IPS DF 6.9 (cell line): ENCODE measurements at regions not wholly inside any gene's neighbourhood (a gene's known extent, or its start where the extent isn't known, plus 50 kb on each side); places are given as distances from the start of the nearest gene placed in this dataset.

ENCODE experiments used
- DNase-seq: peaks from one replicate; pipeline ENCODE4 v3.0.0-alpha.2; 2013; ENCODE audit warnings: low read depth, low spot score
- H3K27ac ChIP-seq: one replicate; pipeline ENCODE4 v1.5.1; 2013; ENCODE audit warnings: low read length, control low read depth
- H3K27me3 ChIP-seq: 2 replicates; pipeline ENCODE4 v1.6.1; 2013; ENCODE audit warnings: mild to moderate bottlenecking, low read length; ENCODE audit not compliant: control insufficient read depth, insufficient read depth
- H3K36me3 ChIP-seq: 2 replicates; pipeline ENCODE4 v1.6.1; 2013; ENCODE audit warnings: low read length; ENCODE audit not compliant: control insufficient read depth, insufficient read depth
- H3K4me1 ChIP-seq: 2 replicates; pipeline ENCODE4 v1.6.1; 2013; ENCODE audit warnings: low read length; ENCODE audit not compliant: control insufficient read depth, insufficient read depth
- H3K4me3 ChIP-seq: 2 replicates; pipeline ENCODE4 v1.5.1; 2013; ENCODE audit warnings: mild to moderate bottlenecking, low read length
- H3K9me3 ChIP-seq: 2 replicates; pipeline ENCODE4 v1.6.1; 2013; ENCODE audit warnings: low read length, inconsistent platforms; ENCODE audit not compliant: control insufficient read depth, insufficient read depth
- WGBS: extraction: QIAGEN DNeasy Blood & Tissue Kit; methylation state at CpG from one replicate; pipeline ENCODE4 v1.1.7; 2013; ENCODE audit warnings: mixed read lengths, missing lambda C conversion rate; ENCODE audit not compliant: insufficient read length, insufficient coverage; 5-methylcytosine and 5-hydroxymethylcytosine counted together

- H3K9me3 ChIP-seq, result no peaks in the 10 kb centered on the region
- no peaks in the 10 kb centered on the region for H3K36me3 ChIP-seq
- no peaks in the 10 kb centered on the region for H3K27me3 ChIP-seq
- H3K4me3 ChIP-seq, result no peak overlapping the region
- WGBS, result no CpG with 5 or more reads among the region's 8 CpGs
- peak; percentile 35 for DNase-seq
- peaks cover 8% of the 10 kb centered on the region for H3K4me1 ChIP-seq
- H3K27ac ChIP-seq, result no peak overlapping the region
These were observed 108.6 kb upstream of the PRR20G start for GRCh38 chr3:127396473-127396872.

GRCh38 chr3:127395663-127396355 lies 108.0 kb upstream of the PRR20G start:
- H3K4me1 ChIP-seq, result peaks cover 8% of the 10 kb centered on the region
- H3K36me3 ChIP-seq, result no peaks in the 10 kb centered on the region
- DNase-seq, result no peak
- H3K27ac ChIP-seq, result no peak overlapping the region
- H3K4me3 ChIP-seq, result no peak overlapping the region
- H3K9me3 ChIP-seq, result no peaks in the 10 kb centered on the region
- WGBS, result no CpG with 5 or more reads among the region's 9 CpGs
- no peaks in the 10 kb centered on the region for H3K27me3 ChIP-seq

- no peaks in the 10 kb centered on the region for H3K9me3 ChIP-seq
- H3K27ac ChIP-seq, result no peak overlapping the region
- no peaks in the 10 kb centered on the region for H3K36me3 ChIP-seq
- H3K4me1 ChIP-seq, result peaks cover 8% of the 10 kb centered on the region
- no peaks in the 10 kb centered on the region for H3K27me3 ChIP-seq
- no CpG with 5 or more reads among the region's 15 CpGs for WGBS
- H3K4me3 ChIP-seq, result no peak overlapping the region
- DNase-seq, result no peak
These were observed 107.3 kb upstream of the PRR20G start for GRCh38 chr3:127394984-127395662.

GRCh38 chr3:127394031-127394430 lies 106.2 kb upstream of the PRR20G start:
- peaks cover 8% of the 10 kb centered on the region for H3K4me1 ChIP-seq
- no peaks in the 10 kb centered on the region for H3K36me3 ChIP-seq
- no peak overlapping the region for H3K4me3 ChIP-seq
- no peaks in the 10 kb centered on the region for H3K27me3 ChIP-seq
- no CpG with 5 or more reads among the region's 4 CpGs for whole genome bisulfite sequencing
- H3K27ac ChIP-seq, result no peak overlapping the region
- H3K9me3 ChIP-seq, result no peaks in the 10 kb centered on the region
- DNase-seq, result no peak

- Histone ChIP-seq H3K9me3 (no peaks in the 10 kb centered on the region), H3K27ac (no peak overlapping the region), H3K4me3 (no peak overlapping the region), H3K36me3 (no peaks in the 10 kb centered on the region), H3K27me3 (no peaks in the 10 kb centered on the region), H3K4me1 (peaks cover 8% of the 10 kb centered on the region)
- no CpG with 5 or more reads among the region's 5 CpGs for WGBS
- no peak for DNase-seq
These were observed 105.4 kb upstream of the PRR20G start for GRCh38 chr3:127393131-127393820.

- DNase-seq, result no peak
- Histone ChIP-seq H3K4me3 (no peak overlapping the region), H3K9me3 (no peaks in the 10 kb centered on the region), H3K4me1 (peaks cover 8% of the 10 kb centered on the region), H3K27ac (no peak overlapping the region), H3K27me3 (no peaks in the 10 kb centered on the region), H3K36me3 (no peaks in the 10 kb centered on the region)
- WGBS, result no CpG with 5 or more reads among the region's 8 CpGs
These were observed 104.3 kb upstream of the PRR20G start for GRCh38 chr3:127392156-127392490.

GRCh38 chr3:127391436-127392155 lies 103.8 kb upstream of the PRR20G start:
- Histone ChIP-seq H3K4me3 (no peak overlapping the region), H3K4me1 (peaks cover 8% of the 10 kb centered on the region), H3K36me3 (no peaks in the 10 kb centered on the region), H3K9me3 (no peaks in the 10 kb centered on the region), H3K27ac (no peak overlapping the region), H3K27me3 (no peaks in the 10 kb centered on the region)
- DNase-seq, result no peak
- no CpG with 5 or more reads among the region's 14 CpGs for WGBS

- no peak for DNase-seq
- H3K4me1 ChIP-seq, result peaks cover 1% of the 10 kb centered on the region; the same call in 1 of the 2 replicates
- no CpG with 5 or more reads among the region's 15 CpGs for WGBS
- H3K9me3 ChIP-seq, result no peaks in the 10 kb centered on the region
- no peaks in the 10 kb centered on the region for H3K36me3 ChIP-seq
- H3K27me3 ChIP-seq, result no peaks in the 10 kb centered on the region
- H3K4me3 ChIP-seq, result no peak overlapping the region
- no peak overlapping the region for H3K27ac ChIP-seq
These were observed 102.6 kb upstream of the PRR20G start for GRCh38 chr3:127390365-127391025.

- WGBS, result no CpG with 5 or more reads among the region's 2 CpGs
- H3K27ac ChIP-seq, result no peak overlapping the region
- H3K9me3 ChIP-seq, result no peaks in the 10 kb centered on the region
- H3K36me3 ChIP-seq, result no peaks in the 10 kb centered on the region
- H3K4me3 ChIP-seq, result no peak overlapping the region
- H3K27me3 ChIP-seq, result no peaks in the 10 kb centered on the region
- H3K4me1 ChIP-seq, result no peaks in the 10 kb centered on the region
- no peak for DNase-seq
These were observed 102.1 kb upstream of the PRR20G start for GRCh38 chr3:127389913-127390312.

GRCh38 chr3:127389420-127389819 lies 101.6 kb upstream of the PRR20G start:
- no peaks in the 10 kb centered on the region for H3K9me3 ChIP-seq
- no peak overlapping the region for H3K27ac ChIP-seq
- no peak overlapping the region for H3K4me3 ChIP-seq
- no peaks in the 10 kb centered on the region for H3K4me1 ChIP-seq
- no CpG with 5 or more reads among the region's 10 CpGs for WGBS
- H3K36me3 ChIP-seq, result no peaks in the 10 kb centered on the region
- DNase-seq, result no peak
- H3K27me3 ChIP-seq, result no peaks in the 10 kb centered on the region
